Erythroblast (primary cell): ENCODE measurements at regions not wholly inside any gene's neighbourhood (a gene's known extent, or its start where the extent isn't known, plus 50 kb on each side); places are given as distances from the start of the nearest gene placed in this dataset.

Experiments
- GATA1 ChIP-seq: IDR thresholded peaks from 2 replicates; pipeline ENCODE4 v1.6.1; 2011; ENCODE audit warnings: low read depth, mild to moderate bottlenecking, control low read depth, low read length, moderate library complexity
- POLR2A ChIP-seq: IDR thresholded peaks from 2 replicates; pipeline ENCODE4 v1.6.1; 2011; ENCODE audit warnings: mild to moderate bottlenecking, low read length

DNA sequence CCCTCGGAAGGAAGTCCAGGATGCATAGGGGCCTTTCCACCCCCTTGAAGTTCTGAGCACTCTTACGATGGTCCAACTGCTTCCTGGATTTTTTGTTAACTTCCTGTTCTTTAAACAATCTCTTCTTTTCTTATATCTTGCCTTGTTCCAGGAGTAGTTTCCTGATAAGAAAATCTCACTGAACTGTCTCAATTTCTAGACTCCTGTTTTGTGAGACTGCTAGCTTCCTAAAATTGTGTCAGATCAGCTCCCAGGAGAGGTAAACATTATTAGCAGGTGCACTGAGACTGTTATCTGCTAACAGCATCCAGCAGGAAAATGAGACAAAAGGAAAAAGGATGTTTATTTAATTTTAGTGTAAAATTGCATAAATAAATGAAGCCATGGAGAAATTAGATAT lies 106.2 kb upstream of the PITRM1 start:
- TF ChIP-seq POLR2A (no peak), GATA1 (no peak)
